HEK293 (cell line): ENCODE measurements at regions not wholly inside any gene's neighbourhood (a gene's known extent, or its start where the extent isn't known, plus 50 kb on each side); places are given as distances from the start of the nearest gene placed in this dataset.

ENCODE experiments used
- BCL11B ChIP-seq: fragments of 450-650 bp; formaldehyde crosslinking; IDR thresholded peaks from 2 replicates; pipeline ENCODE4 v1.5.1; 2016; ENCODE audit warnings: low read depth, missing biosample characterization, missing genetic modification characterization
- REST ChIP-seq: fragments of 450-650 bp; formaldehyde crosslinking; IDR thresholded peaks from 2 replicates; pipeline ENCODE4 v1.5.1; 2016; ENCODE audit warnings: missing biosample characterization, missing genetic modification characterization
- ZNF114 ChIP-seq: fragments of 450-650 bp; formaldehyde crosslinking; IDR thresholded peaks from 2 replicates; pipeline ENCODE4 v1.5.0; 2017; ENCODE audit warnings: missing biosample characterization, missing genetic modification characterization
- ZNF138 ChIP-seq: fragments of 450-650 bp; formaldehyde crosslinking; IDR thresholded peaks from 2 replicates; pipeline ENCODE4 v1.5.1; 2016; ENCODE audit warnings: missing biosample characterization, missing genetic modification characterization, borderline replicate concordance
- ZNF174 ChIP-seq: fragments of 450-650 bp; formaldehyde crosslinking; IDR thresholded peaks from 2 replicates; pipeline ENCODE4 v1.5.0; 2017; ENCODE audit warnings: missing biosample characterization, mild to moderate bottlenecking, missing genetic modification characterization
- ZNF433 ChIP-seq: fragments of 450-650 bp; formaldehyde crosslinking; IDR thresholded peaks from 2 replicates; pipeline ENCODE4 v1.5.1; 2016; ENCODE audit warnings: missing biosample characterization, missing genetic modification characterization, low read depth
- ZNF639 ChIP-seq: fragments of 450-650 bp; formaldehyde crosslinking; IDR thresholded peaks from 2 replicates; pipeline ENCODE4 v1.5.1; 2016; ENCODE audit warnings: missing biosample characterization, missing genetic modification characterization
- ZNF664 ChIP-seq: fragments of 450-650 bp; formaldehyde crosslinking; IDR thresholded peaks from 2 replicates; pipeline ENCODE4 v1.5.1; 2016; ENCODE audit warnings: missing biosample characterization, missing genetic modification characterization
- TF ChIP-seq, protein P1 (sequence below): fragments of 450-650 bp; formaldehyde crosslinking; IDR thresholded peaks from 2 replicates; pipeline ENCODE4 v1.5.1; 2016; ENCODE audit warnings: missing biosample characterization, missing genetic modification characterization
- TF ChIP-seq, protein P2 (sequence below): fragments of 450-650 bp; formaldehyde crosslinking; IDR thresholded peaks from 2 replicates; pipeline ENCODE4 v1.5.1; 2016; ENCODE audit warnings: missing biosample characterization, missing genetic modification characterization, borderline replicate concordance

- TF ChIP-seq, protein P1, sequence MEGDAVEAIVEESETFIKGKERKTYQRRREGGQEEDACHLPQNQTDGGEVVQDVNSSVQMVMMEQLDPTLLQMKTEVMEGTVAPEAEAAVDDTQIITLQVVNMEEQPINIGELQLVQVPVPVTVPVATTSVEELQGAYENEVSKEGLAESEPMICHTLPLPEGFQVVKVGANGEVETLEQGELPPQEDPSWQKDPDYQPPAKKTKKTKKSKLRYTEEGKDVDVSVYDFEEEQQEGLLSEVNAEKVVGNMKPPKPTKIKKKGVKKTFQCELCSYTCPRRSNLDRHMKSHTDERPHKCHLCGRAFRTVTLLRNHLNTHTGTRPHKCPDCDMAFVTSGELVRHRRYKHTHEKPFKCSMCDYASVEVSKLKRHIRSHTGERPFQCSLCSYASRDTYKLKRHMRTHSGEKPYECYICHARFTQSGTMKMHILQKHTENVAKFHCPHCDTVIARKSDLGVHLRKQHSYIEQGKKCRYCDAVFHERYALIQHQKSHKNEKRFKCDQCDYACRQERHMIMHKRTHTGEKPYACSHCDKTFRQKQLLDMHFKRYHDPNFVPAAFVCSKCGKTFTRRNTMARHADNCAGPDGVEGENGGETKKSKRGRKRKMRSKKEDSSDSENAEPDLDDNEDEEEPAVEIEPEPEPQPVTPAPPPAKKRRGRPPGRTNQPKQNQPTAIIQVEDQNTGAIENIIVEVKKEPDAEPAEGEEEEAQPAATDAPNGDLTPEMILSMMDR: no peak
- TF ChIP-seq BCL11B (tag by site-specific recombination) (no peak), ZNF114 (no peak), ZNF639 (no peak), ZNF138 (tag by site-specific recombination) (no peak), REST (tag by site-specific recombination) (no peak), ZNF174 (tag by site-specific recombination) (no peak), ZNF433 (tag by site-specific recombination) (no peak), ZNF664 (tag by site-specific recombination) (no peak)
- TF ChIP-seq, protein P2, sequence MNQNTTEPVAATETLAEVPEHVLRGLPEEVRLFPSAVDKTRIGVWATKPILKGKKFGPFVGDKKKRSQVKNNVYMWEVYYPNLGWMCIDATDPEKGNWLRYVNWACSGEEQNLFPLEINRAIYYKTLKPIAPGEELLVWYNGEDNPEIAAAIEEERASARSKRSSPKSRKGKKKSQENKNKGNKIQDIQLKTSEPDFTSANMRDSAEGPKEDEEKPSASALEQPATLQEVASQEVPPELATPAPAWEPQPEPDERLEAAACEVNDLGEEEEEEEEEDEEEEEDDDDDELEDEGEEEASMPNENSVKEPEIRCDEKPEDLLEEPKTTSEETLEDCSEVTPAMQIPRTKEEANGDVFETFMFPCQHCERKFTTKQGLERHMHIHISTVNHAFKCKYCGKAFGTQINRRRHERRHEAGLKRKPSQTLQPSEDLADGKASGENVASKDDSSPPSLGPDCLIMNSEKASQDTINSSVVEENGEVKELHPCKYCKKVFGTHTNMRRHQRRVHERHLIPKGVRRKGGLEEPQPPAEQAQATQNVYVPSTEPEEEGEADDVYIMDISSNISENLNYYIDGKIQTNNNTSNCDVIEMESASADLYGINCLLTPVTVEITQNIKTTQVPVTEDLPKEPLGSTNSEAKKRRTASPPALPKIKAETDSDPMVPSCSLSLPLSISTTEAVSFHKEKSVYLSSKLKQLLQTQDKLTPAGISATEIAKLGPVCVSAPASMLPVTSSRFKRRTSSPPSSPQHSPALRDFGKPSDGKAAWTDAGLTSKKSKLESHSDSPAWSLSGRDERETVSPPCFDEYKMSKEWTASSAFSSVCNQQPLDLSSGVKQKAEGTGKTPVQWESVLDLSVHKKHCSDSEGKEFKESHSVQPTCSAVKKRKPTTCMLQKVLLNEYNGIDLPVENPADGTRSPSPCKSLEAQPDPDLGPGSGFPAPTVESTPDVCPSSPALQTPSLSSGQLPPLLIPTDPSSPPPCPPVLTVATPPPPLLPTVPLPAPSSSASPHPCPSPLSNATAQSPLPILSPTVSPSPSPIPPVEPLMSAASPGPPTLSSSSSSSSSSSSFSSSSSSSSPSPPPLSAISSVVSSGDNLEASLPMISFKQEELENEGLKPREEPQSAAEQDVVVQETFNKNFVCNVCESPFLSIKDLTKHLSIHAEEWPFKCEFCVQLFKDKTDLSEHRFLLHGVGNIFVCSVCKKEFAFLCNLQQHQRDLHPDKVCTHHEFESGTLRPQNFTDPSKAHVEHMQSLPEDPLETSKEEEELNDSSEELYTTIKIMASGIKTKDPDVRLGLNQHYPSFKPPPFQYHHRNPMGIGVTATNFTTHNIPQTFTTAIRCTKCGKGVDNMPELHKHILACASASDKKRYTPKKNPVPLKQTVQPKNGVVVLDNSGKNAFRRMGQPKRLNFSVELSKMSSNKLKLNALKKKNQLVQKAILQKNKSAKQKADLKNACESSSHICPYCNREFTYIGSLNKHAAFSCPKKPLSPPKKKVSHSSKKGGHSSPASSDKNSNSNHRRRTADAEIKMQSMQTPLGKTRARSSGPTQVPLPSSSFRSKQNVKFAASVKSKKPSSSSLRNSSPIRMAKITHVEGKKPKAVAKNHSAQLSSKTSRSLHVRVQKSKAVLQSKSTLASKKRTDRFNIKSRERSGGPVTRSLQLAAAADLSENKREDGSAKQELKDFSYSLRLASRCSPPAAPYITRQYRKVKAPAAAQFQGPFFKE (tag by site-specific recombination): no peak
Measured at GRCh38 chr2:153047220-153047619, 328.8 kb downstream of the ARL6IP6 start.
